Astrocyte of the cerebellum (primary cell): ENCODE measurements at regions not wholly inside any gene's neighbourhood (a gene's known extent, or its start where the extent isn't known, plus 50 kb on each side); places are given as distances from the start of the nearest gene placed in this dataset.

Source experiments
- DNase-seq: peaks from one replicate; pipeline ENCODE4 v3.0.0-alpha.2; 2011; ENCODE audit warnings: low read depth
- H3K4me3 ChIP-seq: 2 replicates; pipeline ENCODE4 v1.5.1; 2011; ENCODE audit warnings: mild to moderate bottlenecking, low read depth, low read length, moderate library complexity
- CTCF ChIP-seq: IDR thresholded peaks from 2 replicates; pipeline ENCODE4 v1.5.1; 2012; ENCODE audit warnings: low read length, low read depth, moderate library complexity, mild to moderate bottlenecking; ENCODE audit errors: missing control alignments
- in situ Hi-C: cut with HindIII; loops from 2 replicates; pipeline ENCODE4 v1.10.0; 2017; ENCODE audit warnings: low sequenced_read_pairs

DNA sequence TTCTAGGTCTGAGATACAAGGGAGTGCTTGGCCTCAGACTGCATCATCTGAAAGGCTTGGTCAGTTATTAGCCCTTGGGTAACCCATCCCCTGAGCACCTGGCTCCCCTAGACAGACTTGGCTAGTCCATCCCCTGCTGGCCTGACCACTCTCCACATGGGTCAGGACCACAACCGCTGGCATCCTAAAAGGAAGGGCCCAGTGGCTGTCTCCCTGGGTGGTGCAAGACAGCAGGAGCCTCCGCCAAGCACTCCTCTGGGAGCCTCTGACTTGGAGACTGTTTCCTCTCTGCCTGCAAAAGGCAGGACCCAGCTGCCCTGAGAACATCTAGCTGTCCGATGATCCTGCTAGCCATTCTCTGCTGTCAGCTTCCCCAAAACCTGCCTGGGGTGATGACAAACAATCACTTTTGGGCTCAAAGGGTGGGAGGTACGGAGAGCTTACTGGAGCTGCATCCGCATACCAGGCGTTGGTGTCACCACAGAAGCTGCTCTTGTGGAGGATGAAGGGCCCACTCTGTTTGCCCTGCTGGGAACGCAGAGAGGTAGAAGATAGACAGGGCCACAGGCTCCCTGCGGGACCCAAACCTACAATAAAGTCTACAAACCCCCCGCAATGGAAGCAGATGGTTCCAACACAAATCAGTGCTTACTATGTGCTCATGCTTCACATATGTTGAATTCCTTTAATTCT lies 108.0 kb upstream of the PRR20G start:
- H3K4me3 ChIP-seq, result no peak overlapping the region
- in situ Hi-C loops, result no loop called here
- DNase-seq, result no peak
- TF ChIP-seq CTCF, result no peak

- no peak for DNase-seq
- in situ Hi-C loops, result no loop called here
- TF ChIP-seq CTCF, result no peak
- H3K4me3 ChIP-seq, result no peak overlapping the region
Measured at GRCh38 chr3:127394984-127395662, 107.3 kb upstream of the PRR20G start.

GRCh38 chr3:127394031-127394430 lies 106.2 kb upstream of the PRR20G start:
- no peak for DNase-seq
- in situ Hi-C loops, result no loop called here
- no peak for TF ChIP-seq CTCF
- H3K4me3 ChIP-seq, result no peak overlapping the region

DNA sequence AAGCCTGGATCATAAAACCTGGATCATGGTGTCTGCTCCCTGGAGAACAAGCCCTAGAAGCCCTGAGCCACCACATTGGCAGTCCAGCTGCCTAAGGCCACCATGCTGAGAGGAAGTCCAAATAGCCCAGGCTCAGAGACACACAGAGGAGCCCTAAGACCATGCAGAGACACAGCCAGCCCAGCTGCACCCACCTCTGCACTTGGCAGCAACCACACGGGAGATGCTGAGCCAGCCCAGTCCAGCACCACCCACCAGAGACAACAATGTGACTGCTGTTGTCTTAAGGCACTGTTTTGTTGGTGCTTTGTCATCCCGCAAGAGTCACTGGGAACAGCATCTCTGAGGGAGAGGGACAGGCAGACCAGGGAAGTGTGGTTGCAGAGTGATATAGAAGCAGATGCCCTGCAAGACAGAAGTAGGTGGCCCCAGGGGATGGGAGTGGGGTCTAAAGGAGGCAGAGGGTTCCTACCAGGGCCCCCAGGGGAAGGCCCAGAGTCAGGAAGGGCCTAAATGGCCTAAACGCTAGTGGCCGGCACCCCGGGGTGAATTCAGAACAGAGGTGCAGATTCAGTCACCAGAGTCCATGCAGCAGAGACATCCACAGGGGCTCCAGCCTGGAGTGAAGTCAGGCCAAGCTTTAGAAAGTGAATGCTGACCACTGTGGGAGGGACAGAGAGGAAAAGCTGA lies 105.4 kb upstream of the PRR20G start:
- no peak for DNase-seq
- in situ Hi-C loops, result no loop called here
- TF ChIP-seq CTCF, result no peak
- no peak overlapping the region for H3K4me3 ChIP-seq

GRCh38 chr3:127392156-127392490 lies 104.3 kb upstream of the PRR20G start:
- no peak for DNase-seq
- TF ChIP-seq CTCF, result no peak
- H3K4me3 ChIP-seq, result no peak overlapping the region
- in situ Hi-C loops, result no loop called here

DNA sequence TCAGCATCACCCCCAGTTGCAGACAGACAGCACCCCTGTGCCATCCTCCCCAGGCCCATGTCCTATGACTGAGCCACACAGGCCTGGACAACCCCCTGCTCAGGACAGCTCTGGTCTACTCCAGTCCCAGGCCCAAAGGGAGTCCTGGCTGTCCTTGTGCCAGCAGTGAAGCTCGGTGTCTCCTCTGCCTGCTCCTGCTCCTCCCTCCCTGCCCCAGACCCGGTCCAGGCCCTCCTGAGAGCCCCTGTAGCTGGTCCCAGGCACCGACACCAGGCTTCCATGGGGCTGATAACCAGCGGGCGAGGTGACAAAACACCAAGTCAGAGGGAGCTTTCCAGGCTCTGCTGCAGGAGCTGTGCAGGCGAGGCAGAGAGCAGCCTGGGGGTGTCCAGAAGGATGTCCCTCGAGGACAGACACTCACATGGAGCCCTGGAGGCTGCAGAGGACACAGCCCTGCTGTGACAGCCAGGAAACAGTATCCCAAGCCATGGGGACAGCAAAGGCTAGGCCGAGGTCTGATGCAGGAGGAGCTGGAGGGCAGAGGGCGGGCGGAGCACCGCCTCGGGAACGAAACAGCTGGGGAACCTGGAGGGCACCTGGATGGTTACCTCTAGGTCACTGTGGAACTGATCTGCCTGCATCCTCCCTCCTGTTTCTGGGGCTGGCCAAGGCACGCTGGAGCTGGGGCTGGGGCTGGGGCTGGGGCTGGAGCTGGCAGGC lies 103.8 kb upstream of the PRR20G start:
- DNase-seq, result no peak
- in situ Hi-C loops, result no loop called here
- H3K4me3 ChIP-seq, result no peak overlapping the region
- TF ChIP-seq CTCF, result no peak
